LoVo (cell line): ENCODE measurements at regions not wholly inside any gene's neighbourhood (a gene's known extent, or its start where the extent isn't known, plus 50 kb on each side); places are given as distances from the start of the nearest gene placed in this dataset.
"Not testable (repeated sequence)": the region's sequence is repeated elsewhere in the genome, so short reads cannot be mapped to it uniquely, and the experiment has no call there.

ENCODE experiments used
- DNase-seq: peaks from one replicate; pipeline ENCODE4 v3.0.0-alpha.2; 2016; ENCODE audit warnings: low spot score

DNA sequence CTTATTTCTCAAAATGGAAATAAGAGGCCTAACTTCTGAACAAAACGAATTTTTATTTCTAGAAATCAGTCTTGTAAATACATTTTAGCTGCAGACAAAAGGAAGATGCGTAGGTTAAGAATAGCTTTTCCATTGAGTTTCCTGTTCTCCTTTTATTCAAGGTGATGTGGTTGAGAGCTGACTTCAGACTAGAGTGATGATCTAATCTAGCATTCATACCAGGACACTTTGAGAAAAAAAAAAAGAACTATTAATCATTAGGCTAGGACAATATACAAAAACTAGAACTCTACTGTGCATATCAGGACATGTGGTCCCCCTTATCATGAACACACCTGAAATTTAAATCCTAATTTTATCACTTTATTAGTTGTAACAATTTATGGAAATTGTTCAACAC lies 884.5 kb upstream of the EPHA5 start:
- no peak for DNase-seq

DNA sequence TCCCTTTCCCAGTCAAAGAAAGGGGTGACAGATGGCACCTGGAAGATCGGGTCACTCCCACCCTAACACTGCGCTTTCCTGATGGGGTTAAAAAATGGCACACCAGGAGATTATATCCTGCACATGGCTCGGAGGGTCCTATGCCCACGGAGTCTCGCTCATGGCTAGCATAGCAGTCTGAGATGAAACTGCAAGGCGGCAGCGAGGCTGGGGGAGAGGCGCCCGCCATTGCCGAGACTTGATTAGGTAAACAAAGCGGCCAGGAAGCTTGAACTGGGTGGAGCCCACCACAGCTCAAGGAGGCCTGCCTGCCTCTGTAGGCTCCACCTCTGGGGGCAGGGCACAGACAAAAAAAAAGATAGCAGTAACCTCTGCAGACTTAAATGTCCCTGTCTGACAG lies 875.0 kb upstream of the EPHA5 start:
- DNase-seq, result not testable (repeated sequence)

DNA sequence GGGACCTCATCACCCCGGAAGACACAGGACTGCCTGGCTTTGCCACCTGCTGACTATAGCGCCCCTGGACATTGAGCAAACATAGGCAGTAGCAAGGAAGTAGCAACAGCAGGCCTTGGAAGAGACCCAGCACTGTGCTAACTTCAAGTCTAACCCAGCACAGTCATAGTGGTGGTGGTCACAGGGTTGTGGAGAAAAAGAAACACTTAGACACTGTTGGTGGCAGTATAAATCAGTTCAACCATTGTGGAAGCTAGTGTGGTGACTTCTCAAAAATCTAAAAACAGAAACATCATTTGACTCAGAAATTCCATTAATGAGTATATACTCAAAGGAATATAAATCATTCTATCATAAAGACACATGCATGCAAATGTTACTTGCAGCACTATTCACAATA lies 874.0 kb upstream of the EPHA5 start:
- DNase-seq, result no peak

DNA sequence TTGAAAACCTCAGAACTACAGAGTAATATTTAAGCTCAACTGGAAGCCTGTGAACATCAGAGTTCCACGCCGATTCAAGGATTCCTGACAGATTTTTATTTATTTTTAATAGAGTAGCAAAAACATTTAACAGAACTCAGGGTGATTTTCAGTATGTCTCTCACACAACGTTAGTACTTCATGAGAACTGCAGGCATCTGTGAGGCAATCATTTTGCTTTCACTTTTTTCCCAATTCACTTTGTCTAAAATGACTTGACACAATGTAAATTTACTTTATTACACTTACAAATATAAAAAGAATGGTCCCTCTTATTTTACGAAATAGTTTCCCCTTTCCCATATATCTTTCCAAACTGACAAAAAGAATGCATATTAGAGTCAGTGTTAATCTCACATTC lies 869.5 kb upstream of the EPHA5 start:
- DNase-seq, result no peak

DNA sequence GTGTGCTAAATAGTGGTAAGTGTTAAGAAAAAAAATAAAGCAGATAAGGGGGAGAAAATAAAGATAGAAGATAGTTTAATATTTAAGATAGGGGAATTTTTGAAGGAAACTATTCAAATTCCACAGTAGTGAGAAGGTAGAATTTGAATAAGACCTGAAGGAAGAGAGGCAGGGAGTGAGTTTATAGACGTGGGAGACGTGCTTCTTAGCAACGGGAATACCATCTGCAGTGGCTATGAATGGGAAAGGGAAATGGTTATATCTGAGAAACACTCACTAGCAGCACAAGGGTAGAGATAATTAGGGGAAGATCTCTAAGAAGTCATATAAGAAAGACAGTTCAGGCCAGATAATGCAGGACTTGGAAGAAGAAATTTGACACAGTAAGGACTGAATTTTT lies 854.5 kb upstream of the EPHA5 start:
- no peak for DNase-seq

DNA sequence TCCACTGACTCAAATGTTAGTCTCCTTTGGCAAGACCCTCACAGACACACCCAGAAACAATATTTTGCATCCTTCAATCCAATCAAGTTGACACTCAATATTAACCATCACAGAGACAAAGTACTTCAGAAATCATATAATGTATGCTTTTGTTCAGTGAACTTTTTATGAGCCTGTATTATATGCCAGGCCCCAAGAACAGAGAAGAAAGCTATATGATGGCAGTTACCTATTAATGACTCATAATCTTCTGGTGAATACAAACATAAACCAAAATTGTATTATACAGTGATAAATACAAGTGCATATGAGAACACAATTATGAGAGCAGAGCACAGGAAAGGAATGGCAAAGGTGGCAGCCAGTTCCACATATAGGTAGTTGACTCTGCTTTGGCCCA lies 852.0 kb upstream of the EPHA5 start:
- no peak for DNase-seq

DNA sequence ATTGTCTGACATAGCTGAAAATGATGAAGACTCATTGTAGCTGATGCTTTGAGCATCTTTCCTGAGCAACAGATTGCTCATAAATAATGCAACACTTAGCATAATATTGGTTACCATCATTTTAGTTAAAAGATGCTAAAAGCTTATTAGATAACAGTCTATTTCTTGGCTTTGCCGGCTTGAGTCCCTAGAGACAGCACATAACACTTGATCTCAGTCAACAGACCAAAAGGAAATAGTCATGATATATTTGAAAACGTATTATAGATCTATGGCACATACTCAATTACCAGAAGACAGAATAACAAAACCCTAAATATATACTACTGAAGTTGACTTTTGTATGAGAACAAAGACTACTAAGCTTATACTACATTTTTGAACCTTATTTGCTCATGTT lies 846.7 kb upstream of the EPHA5 start:
- no peak for DNase-seq

DNA sequence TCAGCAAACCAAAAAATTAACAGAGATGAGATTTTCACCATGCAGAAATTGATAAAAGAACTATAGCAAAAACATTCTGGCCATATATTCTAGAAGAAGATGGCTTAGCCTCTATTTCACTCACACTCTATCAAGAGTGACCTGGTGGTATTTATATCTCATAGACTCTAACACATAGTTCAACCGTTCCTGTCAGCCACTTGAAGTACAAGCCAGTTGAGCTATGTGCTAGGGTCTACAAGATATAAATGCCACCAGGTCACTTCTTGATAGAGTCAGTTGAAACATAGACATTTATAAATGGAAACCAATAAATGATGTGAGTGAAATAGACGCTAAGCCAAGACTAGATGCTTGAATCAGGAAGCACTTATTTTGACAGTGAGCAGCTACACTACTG lies 836.7 kb upstream of the EPHA5 start:
- no peak for DNase-seq

DNA sequence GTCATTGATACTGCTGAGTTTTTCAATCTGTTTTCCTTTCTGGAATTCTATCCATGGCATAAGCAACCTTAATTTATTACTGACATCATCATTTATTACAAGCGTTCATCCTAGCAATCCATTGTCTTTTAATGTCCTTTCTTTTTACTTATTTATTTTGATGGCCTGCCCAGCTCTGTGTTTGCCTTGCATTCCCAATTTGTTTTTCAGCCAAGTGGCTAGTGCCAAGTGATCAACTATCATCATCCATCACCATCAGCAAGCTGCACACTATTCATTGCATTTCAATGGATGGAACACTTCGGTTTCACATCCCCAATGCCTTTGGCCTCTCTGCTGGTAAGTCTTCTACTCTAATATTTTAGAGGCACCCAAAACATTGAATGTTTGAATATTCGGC lies 831.7 kb upstream of the EPHA5 start:
- no peak for DNase-seq

DNA sequence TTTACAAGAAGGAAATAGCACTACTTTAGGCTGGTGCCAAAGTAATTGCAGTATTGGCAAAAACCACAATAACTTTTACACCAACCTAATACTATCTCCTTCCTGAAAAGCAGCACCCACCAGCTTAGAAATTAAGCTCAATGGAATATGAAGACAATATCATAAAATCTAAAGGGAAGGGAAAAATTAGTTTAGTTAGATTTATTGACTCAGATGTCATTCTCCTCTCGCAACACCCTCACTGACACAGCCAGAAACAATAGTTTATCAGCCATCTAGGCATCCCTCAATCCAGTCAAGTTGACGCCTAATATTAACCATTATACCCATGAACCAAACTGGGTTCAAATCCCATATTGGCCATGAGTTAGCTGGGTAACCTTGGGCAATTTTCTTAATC lies 820.4 kb upstream of the EPHA5 start:
- no peak for DNase-seq

DNA sequence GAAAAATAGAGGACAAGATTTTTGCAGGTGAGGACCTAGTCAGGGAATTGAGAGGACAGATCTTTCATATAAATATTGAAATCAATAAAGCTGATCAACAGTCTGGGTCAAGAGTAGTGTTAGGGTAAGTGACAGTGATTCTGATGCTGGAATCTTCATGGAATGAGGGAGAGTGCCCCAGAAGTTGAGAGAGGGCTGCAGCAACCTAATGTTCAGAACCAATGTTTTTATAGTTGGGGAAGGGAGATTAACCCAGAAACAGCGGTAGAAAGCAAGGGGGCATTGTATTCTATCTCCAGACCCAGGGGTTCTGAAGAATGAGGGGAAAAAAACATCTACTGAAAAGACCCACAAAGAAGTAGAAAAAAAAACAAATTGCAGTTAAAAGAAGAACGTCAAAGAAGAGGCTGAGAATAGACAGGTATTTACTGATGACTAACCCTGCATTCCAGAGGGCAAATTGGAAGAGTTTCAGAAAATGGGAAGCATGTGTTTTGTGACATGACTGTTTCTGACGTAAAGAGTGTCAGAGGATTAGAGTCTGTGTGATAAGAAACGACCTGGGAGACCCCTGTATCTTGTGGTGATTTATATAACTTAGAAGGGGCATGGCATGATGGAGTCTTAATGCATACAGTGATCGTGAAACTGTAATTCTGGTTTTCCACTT lies 819.6 kb upstream of the EPHA5 start:
- peak; percentile 18 for DNase-seq

DNA sequence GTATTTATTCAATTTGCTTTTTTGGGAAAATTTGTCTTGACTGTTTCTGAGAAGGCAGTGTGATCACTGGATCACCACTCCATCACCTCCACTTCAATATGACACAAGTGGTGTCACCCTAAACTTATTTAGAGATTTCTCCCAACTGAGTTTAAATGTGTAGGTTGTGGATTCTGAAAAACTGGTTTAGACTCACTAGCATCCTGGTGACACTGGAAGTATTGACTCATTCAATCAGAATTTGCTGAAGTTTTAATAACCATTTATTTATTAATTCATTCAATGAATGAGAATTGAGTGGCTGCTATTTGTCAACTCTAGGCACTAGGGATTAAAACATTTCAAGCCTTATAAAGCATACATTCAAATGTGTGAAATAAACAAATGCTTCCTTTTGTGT lies 819.1 kb upstream of the EPHA5 start:
- DNase-seq, result no peak

DNA sequence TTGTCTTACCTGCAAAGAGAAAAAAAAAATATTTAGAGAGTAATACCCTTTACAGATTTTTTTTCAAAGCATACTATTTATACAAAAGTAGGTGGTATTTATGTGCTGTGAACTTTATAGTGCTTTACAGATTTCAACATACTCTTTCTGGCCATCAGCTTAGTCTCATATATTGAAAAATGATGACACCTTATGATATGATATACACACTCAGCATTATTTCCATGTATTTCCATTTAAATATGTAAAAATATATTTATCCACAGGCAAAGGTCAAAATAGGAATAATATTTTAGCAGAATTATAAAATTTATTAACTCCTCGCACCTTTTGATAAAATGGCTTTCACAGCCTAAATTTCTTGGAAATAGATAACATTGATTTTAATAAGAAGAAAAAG lies 815.8 kb upstream of the EPHA5 start:
- DNase-seq, result no peak

DNA sequence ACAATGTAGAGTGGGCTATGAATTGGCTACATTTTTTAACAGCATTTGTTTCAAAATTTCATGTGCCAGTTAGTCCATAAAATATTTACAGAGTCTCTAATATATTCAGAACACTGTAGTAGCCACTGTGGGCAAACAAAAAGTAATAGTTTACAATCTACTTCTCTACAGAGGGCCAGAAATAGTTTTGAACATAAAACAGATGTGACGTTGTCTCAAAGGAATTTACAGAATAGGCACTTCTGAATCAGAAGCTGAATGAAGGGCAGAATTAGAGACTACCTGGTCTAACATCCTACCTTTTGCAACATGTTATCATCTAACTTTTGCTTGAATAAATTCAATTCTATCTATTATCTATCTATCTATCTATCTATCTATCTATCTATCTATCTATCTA lies 811.9 kb upstream of the EPHA5 start:
- DNase-seq, result no peak

DNA sequence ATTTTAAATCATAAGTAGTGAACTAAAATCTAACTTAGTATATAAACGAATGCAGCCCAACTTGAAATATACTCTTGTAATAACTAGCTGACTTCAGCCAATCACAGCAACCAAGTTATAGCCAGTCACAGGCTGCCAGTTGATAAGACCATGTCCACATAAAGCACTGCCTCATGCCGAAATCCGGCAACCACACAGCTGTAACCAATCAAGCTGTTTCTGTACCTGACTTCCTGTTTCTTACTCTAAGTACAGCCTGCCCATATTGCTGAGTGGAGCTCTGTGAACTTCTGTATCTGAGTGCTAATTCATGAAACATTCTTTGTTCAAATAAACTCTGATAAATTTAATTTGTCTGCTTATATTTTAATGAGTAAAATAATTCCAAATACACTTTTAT lies 805.3 kb upstream of the EPHA5 start:
- no peak for DNase-seq

DNA sequence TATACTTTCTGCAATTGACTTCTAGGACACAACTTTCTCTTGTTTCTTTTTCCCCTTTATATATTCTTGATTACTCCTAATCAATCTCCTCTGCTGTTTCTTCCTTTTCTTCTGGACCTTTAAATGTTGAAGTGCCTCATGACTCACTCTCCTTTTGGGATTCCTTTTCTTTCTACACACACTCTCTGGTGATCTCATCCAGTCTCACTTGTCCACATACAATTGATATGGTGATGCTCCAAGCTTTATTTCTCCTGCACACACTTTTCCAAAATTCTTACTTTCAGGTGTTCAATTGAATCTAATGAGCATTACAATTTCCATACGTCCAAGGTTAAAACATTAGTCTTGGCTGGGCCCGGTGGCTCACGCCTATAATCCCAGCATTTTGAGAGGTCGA lies 794.8 kb upstream of the EPHA5 start:
- DNase-seq, result no peak

DNA sequence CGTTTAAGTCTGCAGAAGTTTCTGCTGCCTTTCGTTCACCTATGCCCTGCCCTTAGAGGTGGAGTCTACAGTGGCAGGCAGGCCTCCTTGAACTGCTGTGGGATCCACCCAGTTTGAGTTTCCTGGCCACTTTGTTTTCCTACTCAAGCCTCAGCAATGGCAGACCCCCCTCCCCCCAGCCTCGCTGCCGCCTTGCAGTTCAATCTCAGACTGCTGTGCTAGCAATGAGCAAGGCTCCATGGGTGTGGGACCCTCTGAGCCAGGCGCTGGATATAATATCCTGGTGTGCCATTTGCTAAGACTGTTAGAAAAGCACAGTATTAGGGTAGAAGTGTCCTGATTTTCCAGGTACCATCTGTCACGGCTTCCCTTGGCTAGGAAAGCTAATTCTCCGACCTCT lies 792.6 kb upstream of the EPHA5 start:
- not testable (repeated sequence) for DNase-seq

DNA sequence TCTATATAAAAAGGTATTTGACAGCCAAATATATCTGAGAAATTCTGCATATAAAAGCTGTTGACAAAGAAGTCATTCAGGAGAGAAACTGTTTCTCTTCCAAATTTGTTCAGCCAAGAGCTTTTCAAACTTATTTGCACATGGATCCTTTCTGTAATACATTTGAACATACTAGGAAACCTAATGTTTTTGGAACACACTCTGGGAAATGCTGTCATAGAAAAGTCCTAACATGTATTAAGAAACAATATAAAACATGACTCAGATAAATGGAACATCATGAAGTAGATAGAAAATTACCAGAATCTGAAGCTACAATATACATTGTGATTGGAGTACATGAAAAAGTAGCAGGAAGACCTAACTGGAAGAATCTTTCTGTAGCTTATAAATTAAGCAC lies 781.5 kb upstream of the EPHA5 start:
- no peak for DNase-seq

DNA sequence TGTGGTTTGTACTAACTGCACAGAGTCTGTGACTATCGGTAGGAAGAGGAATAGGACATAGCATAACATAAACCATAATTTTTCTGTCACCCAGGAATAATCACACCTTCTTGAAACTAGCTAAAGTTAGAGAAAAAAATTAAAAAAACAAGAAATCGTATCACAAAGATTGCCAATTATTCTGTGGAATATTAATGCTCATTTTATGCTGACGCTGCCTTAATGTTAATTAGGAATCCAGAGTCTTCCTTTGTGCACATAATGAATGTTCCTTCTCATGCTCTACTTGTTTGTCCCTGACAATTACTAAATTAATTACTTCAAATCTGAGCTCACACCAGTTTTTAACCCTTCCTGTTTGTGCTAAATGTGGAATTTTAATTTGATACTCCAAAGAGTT lies 772.7 kb upstream of the EPHA5 start:
- no peak for DNase-seq

DNA sequence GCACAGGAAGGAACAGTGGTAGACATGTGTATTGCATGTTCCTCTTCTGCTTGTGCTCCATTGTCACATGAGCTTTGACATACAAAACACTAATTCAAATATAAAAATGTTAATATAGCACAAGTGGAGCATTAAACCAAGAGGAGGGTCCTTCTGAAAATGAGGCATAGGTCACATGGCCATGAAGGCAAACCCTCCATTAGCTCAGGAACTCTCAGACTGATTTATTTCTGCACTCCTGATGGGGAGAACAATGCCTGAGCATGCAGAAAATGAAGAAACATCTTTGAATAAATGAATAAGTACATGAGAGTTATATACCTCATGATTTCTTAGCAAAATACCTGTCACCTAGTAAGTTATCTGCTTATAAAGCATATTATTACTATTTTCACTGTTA lies 769.2 kb upstream of the EPHA5 start:
- no peak for DNase-seq

DNA sequence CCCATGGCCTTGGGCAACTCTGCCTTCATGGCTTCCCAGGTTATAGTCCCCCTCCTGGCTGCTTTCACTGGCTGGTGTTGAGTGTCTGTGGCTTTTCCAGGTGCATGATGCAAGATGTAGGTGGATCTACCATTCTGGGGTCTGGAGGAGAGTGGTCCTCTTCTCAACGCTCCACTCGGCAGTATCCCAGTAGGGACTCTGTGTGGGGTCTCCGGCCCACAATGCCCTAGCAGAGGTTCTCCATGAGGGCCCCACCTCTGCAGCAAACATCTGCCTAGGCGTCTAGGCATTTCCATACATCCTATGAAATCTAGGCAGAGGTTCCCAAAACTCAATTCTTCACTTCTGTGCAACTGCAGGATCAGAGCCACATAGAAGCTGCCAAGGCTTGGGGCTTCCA lies 763.4 kb upstream of the EPHA5 start:
- no peak for DNase-seq

DNA sequence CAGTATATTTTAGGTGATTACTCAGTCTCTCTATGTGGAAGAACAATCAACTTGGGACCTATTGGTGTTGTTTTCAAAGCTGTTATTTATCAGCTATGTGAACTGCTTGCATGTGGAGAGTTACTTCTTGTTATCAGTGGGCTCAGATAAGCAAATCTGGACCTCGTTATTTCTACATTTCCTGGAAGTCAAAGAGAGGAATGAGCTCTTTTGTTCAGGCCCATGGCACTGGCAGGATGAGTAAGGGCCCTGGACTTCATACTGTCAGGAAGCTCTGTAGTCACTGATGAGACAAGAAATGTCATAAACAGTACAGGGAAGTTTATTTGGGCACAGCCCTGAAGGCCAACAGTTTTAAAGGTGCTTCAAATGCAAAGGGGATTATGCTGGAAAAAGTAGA lies 760.6 kb upstream of the EPHA5 start:
- DNase-seq, result no peak

DNA sequence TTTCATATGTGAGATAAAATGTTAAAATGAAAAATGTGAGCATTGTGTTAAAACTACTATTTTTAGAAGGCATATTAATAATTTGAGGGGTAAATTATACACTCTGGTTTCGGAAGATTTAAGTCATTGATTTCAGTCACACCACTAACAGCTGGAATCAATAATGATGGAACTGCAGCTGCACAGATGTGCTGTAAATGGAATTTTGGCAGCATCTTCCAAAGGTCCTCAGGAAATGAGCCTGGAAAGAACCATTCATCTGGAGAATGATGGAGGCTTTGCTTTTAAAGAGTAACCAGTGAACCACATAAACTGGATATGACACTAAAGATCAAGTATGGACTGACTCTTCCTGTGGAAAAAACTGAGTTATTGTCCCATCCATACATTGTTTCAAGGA lies 759.0 kb upstream of the EPHA5 start:
- DNase-seq, result no peak

DNA sequence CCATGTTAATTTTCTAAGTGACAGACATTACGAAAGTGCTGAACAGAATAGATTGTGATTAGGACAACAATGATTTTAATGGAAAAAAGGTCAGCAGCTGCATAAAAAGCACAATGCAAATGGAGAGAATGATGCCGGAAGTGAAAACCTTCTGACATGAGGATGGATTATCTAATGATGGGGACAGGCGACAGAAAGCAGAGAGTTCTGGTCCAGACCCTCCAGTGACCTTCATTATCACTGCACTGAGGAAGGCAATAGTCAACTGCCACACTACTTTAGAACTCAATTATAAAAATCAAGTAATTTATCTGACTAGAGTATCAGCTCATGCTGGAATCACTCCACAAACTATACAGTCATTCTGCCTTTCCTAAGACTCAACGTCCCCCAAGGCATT lies 746.1 kb upstream of the EPHA5 start:
- DNase-seq, result no peak

DNA sequence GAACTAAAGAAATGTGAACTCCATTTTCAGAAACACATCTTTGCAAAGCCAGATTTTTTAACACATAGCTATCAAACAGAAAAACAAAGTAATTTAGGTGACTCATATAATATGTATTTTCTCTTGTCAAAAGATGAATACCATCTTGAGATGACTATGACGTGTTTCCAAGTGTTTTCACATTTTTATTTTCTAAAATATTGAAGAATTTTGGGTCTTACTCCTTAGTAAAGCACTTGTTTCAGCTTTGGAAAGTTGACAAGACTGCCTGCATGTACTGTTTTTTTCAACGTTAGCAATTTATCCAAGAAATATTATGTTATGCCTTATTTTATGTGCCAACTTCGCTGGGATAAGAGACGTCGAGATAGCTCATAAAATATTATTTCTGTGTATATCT lies 733.9 kb upstream of the EPHA5 start:
- DNase-seq, result no peak
